ENCODE measurements at regions not wholly inside any gene's neighbourhood (a gene's known extent, or its start where the extent isn't known, plus 50 kb on each side); places are given as distances from the start of the nearest gene placed in this dataset.

GRCh38 chr9:111099199-111100008 lies 61.1 kb upstream of the LPAR1 start:
- TF ChIP-seq JUN (IDR thresholded peaks at IDR 0.05; ENCODE audit: borderline replicate concordance, insufficient read depth, insufficient read length, low read depth) (no peak), POLR2AphosphoS5 (IDR thresholded peaks at IDR 0.05; ENCODE audit: insufficient read depth, low read depth, low read length) (no peak), EZH2 (IDR thresholded peaks at IDR 0.05; ENCODE audit: borderline replicate concordance, low read depth, low read length, severe bottlenecking) (no peak), CTCF (IDR thresholded peaks at IDR 0.05; ENCODE audit: extremely low read depth in 1 of 2, insufficient read depth in 1 of 2, low read depth in 1 of 2, low read length in 2 of 2) (no peak), GATA2 (IDR thresholded peaks at IDR 0.05; ENCODE audit: insufficient read depth, insufficient read length, low read depth, low read length) (no peak), MYC (IDR thresholded peaks at IDR 0.05; ENCODE audit: low read depth, low read length) (no peak)
- Histone ChIP-seq H3K27ac (ENCODE audit: insufficient read depth, low read depth, low read length) (no peak overlapping the region), H3K79me2 (ENCODE audit: control insufficient read depth, insufficient read depth, low read length) (no peaks in the 10 kb centered on the region), H3K9me3 (replicated peaks; ENCODE audit: control insufficient read depth, insufficient read depth, low read length) (no peaks in the 10 kb centered on the region), H2AFZ (ENCODE audit: low read depth, low read length) (no peak overlapping the region), H4K20me1 (replicated peaks; ENCODE audit: control insufficient read depth, extremely low read depth, insufficient read depth, low read length) (no peaks in the 10 kb centered on the region), H3K36me3 (ENCODE audit: control insufficient read depth in 2 of 2, extremely low read depth in 1 of 2, insufficient read depth in 2 of 2, low read length in 2 of 2) (no peaks in the 10 kb centered on the region), H3K9me1 (replicated peaks; ENCODE audit: control insufficient read depth, extremely low read depth, insufficient read depth, low read length) (no peaks in the 10 kb centered on the region), H3K4me1 (ENCODE audit: control insufficient read depth, extremely low read depth, insufficient read depth, low read length) (no peaks in the 10 kb centered on the region), H3K27me3 (ENCODE audit: control insufficient read depth in 2 of 2, insufficient read depth in 2 of 2, low read length in 2 of 2) (no peaks in the 10 kb centered on the region), H3K4me3 (replicated peaks in 1 of 3; ENCODE audit: insufficient read depth in 1 of 3, low read depth in 1 of 3, low read length in 3 of 3) (no peak overlapping the region), H3K9ac (replicated peaks; ENCODE audit: extremely low read depth, insufficient read depth, low read length) (no peak overlapping the region), H3K4me2 (ENCODE audit: insufficient read depth, low read length) (no peak overlapping the region)
- intact Hi-C loops (cut with micrococcal nuclease) (no loop called here), dilution Hi-C loops (cut with MboI; ENCODE audit: extremely low pct_ligation_motif_present, low sequenced_read_pairs) (no loop called here)
- no peak for FAIRE-seq
- no peak for DNase-seq (ENCODE audit: low read depth, low spot score)
- BruUV-seq (replicated peaks): no TSS peak
- ChIA-PET CTCF (no interaction called here), POLR2A (no interaction called here)

All from endothelial cell of umbilical vein (primary cell).